Lung (tissue), 11 donors: ENCODE measurements at regions not wholly inside any gene's neighbourhood (a gene's known extent, or its start where the extent isn't known, plus 50 kb on each side); places are given as distances from the start of the nearest gene placed in this dataset.
A peak's percentile ranks its signal among the peaks of the same experiment; 100 is the strongest.

Experiments
- ATAC-seq: fragments of 200-7000 bp; cut with Tn5 transposase; one replicate; pipeline ENCODE4 v1.9.1; 2020; ENCODE audit warnings: moderate number of reproducible peaks; ENCODE audit not compliant: insufficient read depth, low FRiP score
- DNase-seq, 3 donors: peaks; one replicate each; pipeline ENCODE4 v3.0.0-alpha.2; 2013 to 2017
- H3K27ac ChIP-seq, 2 donors: one replicate each; pipeline ENCODE4 v1.5.1; 2013; ENCODE audit warnings: mild to moderate bottlenecking in 2 of 2, moderate library complexity in 2 of 2, control low read depth in 1 of 2, inconsistent platforms in 1 of 2, low read depth in 1 of 2, low read length in 1 of 2
- H3K27me3 ChIP-seq, 3 donors: one replicate each; pipeline ENCODE4 v1.5.1; 2013; ENCODE audit warnings: low read length in 2 of 3; ENCODE audit not compliant: control insufficient read depth in 3 of 3, insufficient read depth in 3 of 3
- H3K36me3 ChIP-seq, 4 donors: one replicate each; pipeline ENCODE4 v1.5.1; 2013; ENCODE audit warnings: low read length in 4 of 4, mild to moderate bottlenecking in 1 of 4, moderate library complexity in 1 of 4; ENCODE audit not compliant: control insufficient read depth in 4 of 4, insufficient read depth in 4 of 4
- H3K4me1 ChIP-seq, 5 donors: one replicate each; pipeline ENCODE4 v1.5.1; 2013; ENCODE audit warnings: low read length in 5 of 5, mild to moderate bottlenecking in 2 of 5, moderate library complexity in 1 of 5; ENCODE audit not compliant: control insufficient read depth in 5 of 5, insufficient read depth in 5 of 5
- H3K4me3 ChIP-seq: one replicate; pipeline ENCODE4 v1.5.1; 2013; ENCODE audit warnings: mild to moderate bottlenecking, control low read depth, moderate library complexity
- H3K9ac ChIP-seq, 2 donors: one replicate each; pipeline ENCODE4 v1.5.1; 2013; ENCODE audit warnings: low read length in 2 of 2, control low read depth in 1 of 2; ENCODE audit not compliant: insufficient read depth in 1 of 2
- H3K9me3 ChIP-seq, 4 donors: one replicate each; pipeline ENCODE4 v1.5.1; 2013; ENCODE audit warnings: low read length in 3 of 4, mild to moderate bottlenecking in 1 of 4, moderate library complexity in 1 of 4; ENCODE audit not compliant: control insufficient read depth in 4 of 4, insufficient read depth in 3 of 4
- WGBS, 2 donors: extraction: QIAGEN DNeasy Blood & Tissue Kit; methylation state at CpG; one replicate each; pipeline ENCODE4 v1.1.7; 2013; 5-methylcytosine and 5-hydroxymethylcytosine counted together
- TF ChIP-seq, protein P1 (sequence below): IDR thresholded peaks from 2 replicates; pipeline ENCODE4 v1.5.1; 2012; ENCODE audit warnings: mild to moderate bottlenecking; ENCODE audit errors: control extremely low read depth, extremely low read depth
- donor health status: control.
- donor health status: control.
- donor health status: Bipolar disorder and iron deficiency.
- donor health status: healthy.
- donor health status: DM: yes; HTN: yes; CAD: no.

DNA sequence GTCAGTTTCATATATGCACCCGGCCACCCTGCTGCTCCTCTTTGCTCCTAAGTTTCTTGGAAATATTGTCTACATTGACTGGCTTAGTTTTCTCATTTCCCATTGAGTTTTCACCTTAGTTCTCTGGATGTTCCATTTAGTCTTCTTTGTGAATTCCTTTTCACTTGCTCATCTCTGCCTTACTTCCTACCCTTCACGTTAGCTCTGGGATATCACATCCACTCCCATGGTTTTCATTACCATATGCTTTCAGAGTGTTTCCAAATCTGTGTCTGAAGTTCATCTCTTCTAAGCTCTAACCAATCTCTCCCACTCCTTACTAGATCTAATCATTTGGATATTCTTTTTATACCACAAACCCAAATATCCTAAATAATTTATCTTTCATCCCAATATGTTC is 226.4 kb downstream of the FAM76B start:
- peaks cover 0 to 30% (median 12%) of the 10 kb centered on the region in 5 donors for H3K4me1 ChIP-seq
- TF ChIP-seq, protein P1, sequence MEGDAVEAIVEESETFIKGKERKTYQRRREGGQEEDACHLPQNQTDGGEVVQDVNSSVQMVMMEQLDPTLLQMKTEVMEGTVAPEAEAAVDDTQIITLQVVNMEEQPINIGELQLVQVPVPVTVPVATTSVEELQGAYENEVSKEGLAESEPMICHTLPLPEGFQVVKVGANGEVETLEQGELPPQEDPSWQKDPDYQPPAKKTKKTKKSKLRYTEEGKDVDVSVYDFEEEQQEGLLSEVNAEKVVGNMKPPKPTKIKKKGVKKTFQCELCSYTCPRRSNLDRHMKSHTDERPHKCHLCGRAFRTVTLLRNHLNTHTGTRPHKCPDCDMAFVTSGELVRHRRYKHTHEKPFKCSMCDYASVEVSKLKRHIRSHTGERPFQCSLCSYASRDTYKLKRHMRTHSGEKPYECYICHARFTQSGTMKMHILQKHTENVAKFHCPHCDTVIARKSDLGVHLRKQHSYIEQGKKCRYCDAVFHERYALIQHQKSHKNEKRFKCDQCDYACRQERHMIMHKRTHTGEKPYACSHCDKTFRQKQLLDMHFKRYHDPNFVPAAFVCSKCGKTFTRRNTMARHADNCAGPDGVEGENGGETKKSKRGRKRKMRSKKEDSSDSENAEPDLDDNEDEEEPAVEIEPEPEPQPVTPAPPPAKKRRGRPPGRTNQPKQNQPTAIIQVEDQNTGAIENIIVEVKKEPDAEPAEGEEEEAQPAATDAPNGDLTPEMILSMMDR, result no peak
- no peak overlapping the region for H3K9ac ChIP-seq
- 84 to 94% methylated on average over 2 of the region's 2 CpGs for WGBS, 2 donors
- no peaks in the 10 kb centered on the region for H3K27me3 ChIP-seq
- H3K9me3 ChIP-seq, result no peaks in the 10 kb centered on the region
- H3K27ac ChIP-seq, result no peak overlapping the region
- no peak overlapping the region for H3K4me3 ChIP-seq
- no peak for ATAC-seq
- DNase-seq, result no peak
- H3K36me3 ChIP-seq, result no peaks in the 10 kb centered on the region

DNA sequence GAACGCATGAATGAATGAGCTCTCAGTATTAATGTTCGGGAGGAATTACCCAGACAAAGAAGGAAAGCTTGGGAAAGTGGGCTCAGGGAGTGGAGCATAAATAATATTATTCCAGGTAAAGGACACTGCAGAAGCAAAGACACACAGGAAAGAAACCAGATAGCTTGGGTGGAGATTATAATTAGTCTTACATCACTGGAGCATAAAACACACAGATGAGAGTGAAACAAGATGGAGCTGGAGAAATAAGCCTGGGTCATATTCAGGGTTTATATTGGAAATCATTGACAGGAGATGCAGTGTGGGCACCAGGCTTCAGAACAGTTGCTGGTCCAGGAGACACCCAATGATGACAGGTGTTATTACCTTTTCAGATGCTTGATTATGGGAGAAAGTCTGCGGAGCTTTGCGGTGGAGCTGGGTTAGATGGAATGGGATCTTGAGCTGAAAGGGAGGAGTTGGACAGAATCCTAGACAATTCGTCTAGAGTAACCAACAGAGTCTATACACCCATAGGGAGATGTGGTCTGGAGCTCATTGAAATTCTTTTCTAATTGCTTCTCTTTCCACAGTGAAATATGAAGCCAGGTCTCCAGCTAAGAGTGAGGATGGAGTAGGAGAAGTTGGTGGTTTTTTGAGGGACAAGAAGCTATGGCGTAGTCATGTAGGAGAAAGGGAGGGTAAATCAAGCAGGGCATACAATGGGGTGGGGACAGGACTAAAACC is 227.2 kb downstream of the FAM76B start:
- H3K4me1 ChIP-seq, result peaks cover 0 to 31% (median 12%) of the 10 kb centered on the region in 5 donors
- ATAC-seq, result no peak
- no peaks in the 10 kb centered on the region for H3K9me3 ChIP-seq

DNA sequence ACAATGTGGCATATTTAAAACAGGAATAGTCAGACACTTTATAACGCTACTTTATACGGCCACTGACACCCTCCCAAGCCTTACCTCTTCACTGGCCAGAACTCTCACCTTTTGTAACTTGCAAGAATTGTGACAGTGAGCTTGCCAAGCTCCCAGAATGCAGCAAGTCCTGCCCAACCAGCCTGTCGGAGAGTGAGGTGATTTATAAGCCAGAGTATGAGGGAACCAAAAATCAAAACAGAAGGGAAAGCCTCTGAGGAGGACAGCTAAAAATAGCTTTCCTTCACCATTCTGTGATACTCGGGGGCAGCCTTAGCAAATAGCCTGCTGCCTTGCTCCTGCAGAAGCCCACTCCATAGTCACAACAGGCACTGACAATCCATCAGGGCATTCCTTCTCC is 229.7 kb downstream of the FAM76B start:
- ATAC-seq (no peak), DNase-seq (peak in 1 of 3 donors; percentile 54)
- Histone ChIP-seq H3K36me3 (no peaks in the 10 kb centered on the region), H3K9ac (no peak overlapping the region), H3K27me3 (no peaks in the 10 kb centered on the region), H3K27ac (no peak overlapping the region), H3K4me3 (no peak overlapping the region), H3K9me3 (no peaks in the 10 kb centered on the region), H3K4me1 (peaks cover 0 to 28% (median 7%) of the 10 kb centered on the region in 5 donors)
- WGBS, 2 donors, result 52 to 65% methylated on average over 4 of the region's 4 CpGs
- TF ChIP-seq, protein P1, result no peak

More for the DNA sequence above, 227.2 kb downstream of the FAM76B start:
- H3K4me3 ChIP-seq, result no peak overlapping the region
- no peak overlapping the region for H3K9ac ChIP-seq
- TF ChIP-seq, protein P1, result no peak
- 96 to 100% methylated on average over 6 of the region's 6 CpGs for WGBS, 2 donors
- no peak overlapping the region for H3K27ac ChIP-seq
- no peak for DNase-seq
- no peaks in the 10 kb centered on the region for H3K36me3 ChIP-seq
- no peaks in the 10 kb centered on the region for H3K27me3 ChIP-seq
